ENCODE measurements at regions not wholly inside any gene's neighbourhood (a gene's known extent, or its start where the extent isn't known, plus 50 kb on each side); places are given as distances from the start of the nearest gene placed in this dataset.

DNA sequence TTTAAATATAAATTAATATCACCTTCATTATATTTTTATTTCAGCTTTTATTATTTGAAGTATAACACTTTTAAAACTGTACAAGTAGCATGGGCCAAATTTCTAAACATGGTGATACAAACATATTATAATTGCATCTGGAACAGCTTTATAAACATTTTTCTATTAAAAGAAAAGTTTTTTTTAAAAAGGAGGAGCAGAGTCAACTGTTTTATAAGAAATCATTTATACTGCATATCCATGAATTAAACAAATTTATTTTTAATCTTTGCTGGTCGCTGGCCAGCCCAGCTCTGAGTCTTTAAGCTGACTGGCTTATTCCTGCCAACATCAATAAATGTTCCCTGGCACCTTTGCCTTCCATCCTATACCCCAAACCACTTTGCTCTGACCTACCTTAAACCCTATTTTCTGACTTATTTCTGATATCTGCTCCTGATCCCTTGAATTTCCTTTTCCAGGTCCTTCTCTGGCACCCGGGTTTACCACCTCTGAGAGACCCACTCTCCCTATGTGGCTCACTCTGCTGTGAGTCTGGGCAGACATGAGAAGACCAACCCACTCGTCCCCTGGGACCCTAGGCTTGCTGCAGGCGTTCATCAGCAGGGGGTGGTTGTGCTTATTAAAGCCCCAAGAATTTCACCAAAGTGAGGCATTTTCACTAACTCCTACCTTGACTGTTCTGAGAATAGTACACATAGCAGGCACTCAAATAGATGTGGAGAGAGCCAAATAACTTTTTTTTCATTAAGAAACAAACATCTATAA is 220.3 kb downstream of the KLF12 start:
- Histone ChIP-seq H3K9me2 (ENCODE audit: insufficient read depth, low read length) (no peaks in the 10 kb centered on the region), H3K79me2 (ENCODE audit: insufficient read depth, low read depth, low read length) (no peaks in the 10 kb centered on the region), H3K4me2 (ENCODE audit: low read length) (peak overlapping the region; percentile 51), H3K27ac (ENCODE audit: low read depth, low read length, poor library complexity, severe bottlenecking) (no peak overlapping the region), H2AFZ (ENCODE audit: low read length) (no peak overlapping the region), H3K4me3 (ENCODE audit: low read depth, low read length, poor library complexity, severe bottlenecking) (no peak overlapping the region), H4K20me1 (ENCODE audit: insufficient read depth, low read length) (no peaks in the 10 kb centered on the region), H3K4me1 (ENCODE audit: insufficient read depth, low read length, poor library complexity, severe bottlenecking) (peaks cover 13% of the 10 kb centered on the region), H3K9me3 (ENCODE audit: low read length) (no peaks in the 10 kb centered on the region), H3K36me3 (ENCODE audit: insufficient read depth, low read length) (no peaks in the 10 kb centered on the region)
- peak; percentile 62 for DNase-seq (ENCODE audit: low spot score)
- CTCF ChIA-PET (ENCODE audit: unreplicated experiment): no interaction called here
- intact Hi-C loops (cut with micrococcal nuclease; ENCODE audit: unreplicated experiment): no loop called here
- TF ChIP-seq EZH2phosphoT487 (IDR thresholded peaks at IDR 0.05; ENCODE audit: borderline replicate concordance, low read depth, low read length): no peak
- no peak for TF ChIP-seq CTCF (conservative IDR thresholded peaks at IDR 0.05; ENCODE audit: low read length)
- POLR2A ChIA-PET: interaction anchor here (0.5 to 2.1 kb wide), 8 partner anchors 12 to 503 kb away, joined by 3 to 8 read pairs (median 3); no protein-coding TSS in a partner anchor
- no TSS peak for BruUV-seq (replicated peaks)

DNA sequence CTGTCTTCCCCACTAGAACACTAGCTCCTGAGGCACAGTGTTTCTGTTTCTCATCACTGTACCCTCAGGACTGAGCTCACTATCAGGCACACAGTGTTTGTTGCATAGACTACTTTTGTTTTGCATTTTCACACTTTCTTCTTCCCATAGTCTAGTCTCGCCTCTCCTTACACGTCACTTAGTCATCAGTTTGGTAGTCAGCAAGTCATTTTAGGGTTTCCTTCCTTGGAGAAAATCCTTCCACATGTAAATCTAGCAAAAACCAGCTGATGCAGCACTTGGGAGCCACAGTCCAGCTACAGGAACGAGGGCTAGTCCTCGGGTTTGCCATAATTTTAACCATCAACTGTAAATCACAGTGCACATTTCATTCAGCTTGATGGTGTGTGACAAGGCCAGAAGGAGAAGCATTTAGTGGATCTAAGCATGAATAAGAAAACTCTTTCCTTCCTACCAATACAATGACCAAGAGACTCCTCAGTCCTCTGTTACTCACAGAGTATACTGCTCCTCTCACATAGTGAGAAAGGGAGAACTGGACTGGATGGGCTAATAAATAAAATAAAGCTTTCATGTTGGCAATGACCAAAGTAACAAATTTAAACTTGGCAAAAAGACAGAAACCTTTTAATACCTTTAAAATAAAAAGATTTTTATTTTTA is 221.0 kb downstream of the KLF12 start:
- BruUV-seq (replicated peaks): no TSS peak
- CTCF ChIA-PET (ENCODE audit: unreplicated experiment): interaction anchor here (0.6 kb wide), 1 partner anchor 374 kb away, joined by 3 read pairs; no protein-coding TSS in a partner anchor
- H3K27ac ChIP-seq (ENCODE audit: low read depth, low read length, poor library complexity, severe bottlenecking): no peak overlapping the region
- POLR2A ChIA-PET: interaction anchor here (0.5 to 2.1 kb wide), 8 partner anchors 11 to 451 kb away, joined by 3 to 8 read pairs (median 4); no protein-coding TSS in a partner anchor
- H2AFZ ChIP-seq (ENCODE audit: low read length): no peak overlapping the region
- H3K4me3 ChIP-seq (ENCODE audit: low read depth, low read length, poor library complexity, severe bottlenecking): no peak overlapping the region
- H3K79me2 ChIP-seq (ENCODE audit: insufficient read depth, low read depth, low read length): no peaks in the 10 kb centered on the region
- H3K4me2 ChIP-seq (ENCODE audit: low read length): no peak overlapping the region
- no peak for TF ChIP-seq CTCF (conservative IDR thresholded peaks at IDR 0.05; ENCODE audit: low read length)
- TF ChIP-seq EZH2phosphoT487 (IDR thresholded peaks at IDR 0.05; ENCODE audit: borderline replicate concordance, low read depth, low read length): no peak
- H4K20me1 ChIP-seq (ENCODE audit: insufficient read depth, low read length): no peaks in the 10 kb centered on the region
- H3K36me3 ChIP-seq (ENCODE audit: insufficient read depth, low read length): no peaks in the 10 kb centered on the region
- intact Hi-C loops (cut with micrococcal nuclease; ENCODE audit: unreplicated experiment): no loop called here
- DNase-seq (ENCODE audit: low spot score): no peak
- no peaks in the 10 kb centered on the region for H3K9me2 ChIP-seq (ENCODE audit: insufficient read depth, low read length)
- peaks cover 13% of the 10 kb centered on the region for H3K4me1 ChIP-seq (ENCODE audit: insufficient read depth, low read length, poor library complexity, severe bottlenecking)
- H3K9me3 ChIP-seq (ENCODE audit: low read length): no peaks in the 10 kb centered on the region
